ENCODE measurements at regions not wholly inside any gene's neighbourhood (a gene's known extent, or its start where the extent isn't known, plus 50 kb on each side); places are given as distances from the start of the nearest gene placed in this dataset.

GRCh38 chr12:127233016-127233415 is 1034.0 kb upstream of the TMEM132C start:
- FAIRE-seq (no peak), DNase-seq (no peak)
- no peak for TF ChIP-seq CTCF (IDR thresholded peaks at IDR 0.05; ENCODE audit: borderline replicate concordance, extremely low read depth, insufficient read depth)
- Histone ChIP-seq H3K27ac (ENCODE audit: low read depth in 2 of 2, low read length in 2 of 2) (no peak overlapping the region), H3K27me3 (ENCODE audit: control insufficient read depth, insufficient read depth, low read length) (no peaks in the 10 kb centered on the region), H3K9me3 (ENCODE audit: control insufficient read depth in 2 of 3, insufficient read depth in 1 of 3, low read length in 3 of 3) (peaks cover 0 to 2% (median 0%) of the 10 kb centered on the region in 3 donors), H3K4me3 (ENCODE audit: low read length in 3 of 3) (no peak overlapping the region), H3K9ac (ENCODE audit: low read length in 3 of 3) (no peak overlapping the region), H3K4me1 (ENCODE audit: control insufficient read depth in 2 of 3, insufficient read depth in 2 of 3, low read depth in 1 of 3, low read length in 3 of 3) (no peaks in the 10 kb centered on the region), H3K36me3 (ENCODE audit: control insufficient read depth in 2 of 3, insufficient read depth in 3 of 3, low read length in 3 of 3) (no peaks in the 10 kb centered on the region)
- intact Hi-C loops (cut with DNase I) = no loop called here

- intact Hi-C loops (cut with DNase I) = no loop called here
- no peak overlapping the region for H3K9ac ChIP-seq (ENCODE audit: low read length in 3 of 3)
- DNase-seq (peak in 4 of 5 donors; percentile 29 to 58 (median 44)), FAIRE-seq (no peak)
- H3K9me3 ChIP-seq (ENCODE audit: control insufficient read depth in 2 of 3, insufficient read depth in 1 of 3, low read length in 3 of 3) = peaks cover 0 to 2% (median 0%) of the 10 kb centered on the region in 3 donors
- no peak for TF ChIP-seq CTCF (IDR thresholded peaks at IDR 0.05; ENCODE audit: borderline replicate concordance, extremely low read depth, insufficient read depth)
- no peak overlapping the region for H3K27ac ChIP-seq (ENCODE audit: low read depth in 2 of 2, low read length in 2 of 2)
- H3K4me3 ChIP-seq (ENCODE audit: low read length in 3 of 3) = no peak overlapping the region
- H3K36me3 ChIP-seq (ENCODE audit: control insufficient read depth in 2 of 3, insufficient read depth in 3 of 3, low read length in 3 of 3) = no peaks in the 10 kb centered on the region
- no peaks in the 10 kb centered on the region for H3K4me1 ChIP-seq (ENCODE audit: control insufficient read depth in 2 of 3, insufficient read depth in 2 of 3, low read depth in 1 of 3, low read length in 3 of 3)
- no peaks in the 10 kb centered on the region for H3K27me3 ChIP-seq (ENCODE audit: control insufficient read depth, insufficient read depth, low read length)
Measured at GRCh38 chr12:127235761-127236160, 1031.2 kb upstream of the TMEM132C start.

- intact Hi-C loops (cut with DNase I) = no loop called here
- H3K4me3 ChIP-seq (ENCODE audit: low read length in 3 of 3) = peak overlapping the region in 1 of 3 donors; percentile 4
- no peaks in the 10 kb centered on the region for H3K4me1 ChIP-seq (ENCODE audit: control insufficient read depth in 2 of 3, insufficient read depth in 2 of 3, low read depth in 1 of 3, low read length in 3 of 3)
- H3K9ac ChIP-seq (ENCODE audit: low read length in 3 of 3) = no peak overlapping the region
- H3K27ac ChIP-seq (ENCODE audit: low read depth in 2 of 2, low read length in 2 of 2) = no peak overlapping the region
- DNase-seq (no peak), FAIRE-seq (no peak)
- no peaks in the 10 kb centered on the region for H3K36me3 ChIP-seq (ENCODE audit: control insufficient read depth in 2 of 3, insufficient read depth in 3 of 3, low read length in 3 of 3)
- H3K27me3 ChIP-seq (ENCODE audit: control insufficient read depth, insufficient read depth, low read length) = no peaks in the 10 kb centered on the region
- H3K9me3 ChIP-seq (ENCODE audit: control insufficient read depth in 2 of 3, insufficient read depth in 1 of 3, low read length in 3 of 3) = peaks cover 0 to 2% (median 0%) of the 10 kb centered on the region in 3 donors
- TF ChIP-seq CTCF (IDR thresholded peaks at IDR 0.05; ENCODE audit: borderline replicate concordance, extremely low read depth, insufficient read depth) = no peak
Measured at GRCh38 chr12:127236491-127236890, 1030.5 kb upstream of the TMEM132C start.

- H3K36me3 ChIP-seq (ENCODE audit: control insufficient read depth in 2 of 3, insufficient read depth in 3 of 3, low read length in 3 of 3) = no peaks in the 10 kb centered on the region
- H3K27me3 ChIP-seq (ENCODE audit: control insufficient read depth, insufficient read depth, low read length) = no peaks in the 10 kb centered on the region
- FAIRE-seq (no peak), DNase-seq (no peak)
- no peak overlapping the region for H3K4me3 ChIP-seq (ENCODE audit: low read length in 3 of 3)
- no peak overlapping the region for H3K9ac ChIP-seq (ENCODE audit: low read length in 3 of 3)
- TF ChIP-seq CTCF (IDR thresholded peaks at IDR 0.05; ENCODE audit: borderline replicate concordance, extremely low read depth, insufficient read depth) = no peak
- H3K4me1 ChIP-seq (ENCODE audit: control insufficient read depth in 2 of 3, insufficient read depth in 2 of 3, low read depth in 1 of 3, low read length in 3 of 3) = no peaks in the 10 kb centered on the region
- intact Hi-C loops (cut with DNase I) = no loop called here
- H3K9me3 ChIP-seq (ENCODE audit: control insufficient read depth in 2 of 3, insufficient read depth in 1 of 3, low read length in 3 of 3) = peaks cover 0 to 2% (median 0%) of the 10 kb centered on the region in 3 donors
- H3K27ac ChIP-seq (ENCODE audit: low read depth in 2 of 2, low read length in 2 of 2) = no peak overlapping the region
Measured at GRCh38 chr12:127237151-127237550, 1029.8 kb upstream of the TMEM132C start.
